SK-N-SH (cell line): ENCODE measurements at regions not wholly inside any gene's neighbourhood (a gene's known extent, or its start where the extent isn't known, plus 50 kb on each side); places are given as distances from the start of the nearest gene placed in this dataset.

Source experiments
- CHD2 ChIP-seq: fragments of 150-350 bp; IDR thresholded peaks from 2 replicates; pipeline ENCODE4 v1.6.1; 2018; ENCODE audit warnings: low read length; ENCODE audit not compliant: partially characterized antibody
- CTCF ChIP-seq: fragments of 200-600 bp; sonication (generic); IDR thresholded peaks from 2 replicates; pipeline ENCODE4 v1.6.1; 2017; ENCODE audit warnings: antibody characterized with exemption, mild to moderate bottlenecking, moderate library complexity
- EP300 ChIP-seq, 2 experiments: IDR thresholded peaks; 2 replicates each; pipeline versions ENCODE4 v1.4.0 to v1.6.1; 2012; ENCODE audit warnings: borderline replicate concordance in 1 of 2, low read depth in 1 of 2, low read length in 1 of 2
- FOSL2 ChIP-seq: IDR thresholded peaks from 2 replicates; pipeline ENCODE4 v1.4.0; 2012; ENCODE audit warnings: low read depth, mild to moderate bottlenecking, moderate library complexity, borderline replicate concordance
- GATA2 ChIP-seq: sonication (generic); formaldehyde crosslinking; IDR thresholded peaks from 2 replicates; pipeline ENCODE4 v1.5.0; 2020; ENCODE audit warnings: mild to moderate bottlenecking, missing genetic modification reagents
- IRF3 ChIP-seq: fragments of 150-350 bp; IDR thresholded peaks from 2 replicates; pipeline ENCODE4 v1.6.1; 2016; ENCODE audit warnings: mild to moderate bottlenecking, low read depth, low read length
- POLR2AphosphoS5 ChIP-seq: IDR thresholded peaks from 2 replicates; pipeline ENCODE4 v1.6.1; 2012; ENCODE audit warnings: low read depth, low read length
- RCOR1 ChIP-seq: fragments of 150-350 bp; IDR thresholded peaks from 2 replicates; pipeline ENCODE4 v1.6.1; 2017; ENCODE audit warnings: antibody characterized with exemption, low read length
- TCF12 ChIP-seq: IDR thresholded peaks from 2 replicates; pipeline ENCODE4 v1.4.0; 2012
- TEAD4 ChIP-seq: IDR thresholded peaks from 2 replicates; pipeline ENCODE4 v1.4.0; 2012; ENCODE audit warnings: mild to moderate bottlenecking, borderline replicate concordance; ENCODE audit not compliant: insufficient read depth
- USF2 ChIP-seq: fragments of 150-350 bp; IDR thresholded peaks from 2 replicates; pipeline ENCODE4 v1.6.1; 2017; ENCODE audit warnings: antibody characterized with exemption, low read length, low read depth, borderline replicate concordance
- TF ChIP-seq, protein P1 (sequence below): IDR thresholded peaks from 2 replicates; pipeline ENCODE4 v1.6.1; 2012; ENCODE audit warnings: mild to moderate bottlenecking, low read depth, low read length, moderate library complexity

DNA sequence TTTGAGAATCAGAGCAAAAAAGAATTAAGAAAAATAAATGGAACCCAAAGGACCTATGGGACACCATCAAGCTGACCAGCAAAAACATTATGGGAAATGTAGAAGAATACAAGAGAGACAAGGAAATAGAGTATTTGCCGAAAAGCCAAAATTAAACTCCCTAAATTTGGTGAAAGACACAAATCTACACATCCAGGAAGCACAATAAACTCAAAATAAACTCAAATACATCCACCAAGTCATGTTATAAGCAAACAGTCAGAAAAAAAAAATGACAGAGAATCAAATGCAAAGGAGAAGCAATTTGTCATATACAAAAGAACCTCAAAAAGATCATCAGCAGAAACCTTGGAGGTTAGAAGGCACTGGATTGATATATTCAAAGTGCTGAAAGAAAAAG is 105.4 kb downstream of the ZNF33B start:
- TF ChIP-seq RCOR1 (no peak), CTCF (no peak), EP300 (IDR thresholded peaks at IDR 0.05; ENCODE audit: borderline replicate concordance in 1 of 2, low read depth in 1 of 2, low read length in 1 of 2) (no peak), POLR2AphosphoS5 (no peak), FOSL2 (no peak), TCF12 (no peak), CHD2 (no peak), USF2 (no peak), TEAD4 (no peak), IRF3 (no peak), GATA2 (no peak)
- TF ChIP-seq, protein P1, sequence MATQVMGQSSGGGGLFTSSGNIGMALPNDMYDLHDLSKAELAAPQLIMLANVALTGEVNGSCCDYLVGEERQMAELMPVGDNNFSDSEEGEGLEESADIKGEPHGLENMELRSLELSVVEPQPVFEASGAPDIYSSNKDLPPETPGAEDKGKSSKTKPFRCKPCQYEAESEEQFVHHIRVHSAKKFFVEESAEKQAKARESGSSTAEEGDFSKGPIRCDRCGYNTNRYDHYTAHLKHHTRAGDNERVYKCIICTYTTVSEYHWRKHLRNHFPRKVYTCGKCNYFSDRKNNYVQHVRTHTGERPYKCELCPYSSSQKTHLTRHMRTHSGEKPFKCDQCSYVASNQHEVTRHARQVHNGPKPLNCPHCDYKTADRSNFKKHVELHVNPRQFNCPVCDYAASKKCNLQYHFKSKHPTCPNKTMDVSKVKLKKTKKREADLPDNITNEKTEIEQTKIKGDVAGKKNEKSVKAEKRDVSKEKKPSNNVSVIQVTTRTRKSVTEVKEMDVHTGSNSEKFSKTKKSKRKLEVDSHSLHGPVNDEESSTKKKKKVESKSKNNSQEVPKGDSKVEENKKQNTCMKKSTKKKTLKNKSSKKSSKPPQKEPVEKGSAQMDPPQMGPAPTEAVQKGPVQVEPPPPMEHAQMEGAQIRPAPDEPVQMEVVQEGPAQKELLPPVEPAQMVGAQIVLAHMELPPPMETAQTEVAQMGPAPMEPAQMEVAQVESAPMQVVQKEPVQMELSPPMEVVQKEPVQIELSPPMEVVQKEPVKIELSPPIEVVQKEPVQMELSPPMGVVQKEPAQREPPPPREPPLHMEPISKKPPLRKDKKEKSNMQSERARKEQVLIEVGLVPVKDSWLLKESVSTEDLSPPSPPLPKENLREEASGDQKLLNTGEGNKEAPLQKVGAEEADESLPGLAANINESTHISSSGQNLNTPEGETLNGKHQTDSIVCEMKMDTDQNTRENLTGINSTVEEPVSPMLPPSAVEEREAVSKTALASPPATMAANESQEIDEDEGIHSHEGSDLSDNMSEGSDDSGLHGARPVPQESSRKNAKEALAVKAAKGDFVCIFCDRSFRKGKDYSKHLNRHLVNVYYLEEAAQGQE, result no peak
